GM12892 (cell line): ENCODE measurements at regions not wholly inside any gene's neighbourhood (a gene's known extent, or its start where the extent isn't known, plus 50 kb on each side); places are given as distances from the start of the nearest gene placed in this dataset.

Experiments
- DNase-seq: peaks from one replicate; pipeline ENCODE4 v3.0.0; 2011; ENCODE audit not compliant: insufficient read length
- FAIRE-seq: peaks from 2 replicates; lab custom pipeline; 2011; peaks lifted over from hg19 to GRCh38; lab: Jason Lieb, UNC
- POLR2A ChIP-seq: IDR thresholded peaks from 2 replicates; pipeline ENCODE4 v1.6.1; 2011; ENCODE audit warnings: low read depth, low read length, control low read depth
- POLR2AphosphoS5 ChIP-seq: IDR thresholded peaks from 2 replicates; pipeline ENCODE4 v1.6.1; 2011; ENCODE audit warnings: low read depth, low read length, control low read depth
- TAF1 ChIP-seq: IDR thresholded peaks from 2 replicates; pipeline ENCODE4 v1.6.1; 2011; ENCODE audit warnings: low read depth, mild to moderate bottlenecking, control low read depth, low read length, borderline replicate concordance

GRCh38 chr10:120131183-120131582, 238.7 kb downstream of the SEC23IP start:
- FAIRE-seq: no peak
- TF ChIP-seq TAF1: no peak
- no peak for TF ChIP-seq POLR2A
- TF ChIP-seq POLR2AphosphoS5: no peak
- DNase-seq: no peak

- TF ChIP-seq POLR2A (no peak), TAF1 (no peak), POLR2AphosphoS5 (no peak)
- no peak for DNase-seq
- no peak for FAIRE-seq
Observed at GRCh38 chr10:120132811-120133210, 240.3 kb downstream of the SEC23IP start.

- TF ChIP-seq POLR2AphosphoS5 (no peak), POLR2A (no peak), TAF1 (no peak)
- DNase-seq (no peak), FAIRE-seq (no peak)
Observed at GRCh38 chr10:120138689-120139088, 246.2 kb downstream of the SEC23IP start.

- FAIRE-seq (no peak), DNase-seq (no peak)
- no peak for TF ChIP-seq POLR2AphosphoS5
- TF ChIP-seq TAF1: no peak
- TF ChIP-seq POLR2A: no peak
Observed at GRCh38 chr10:120145107-120145506, 252.6 kb downstream of the SEC23IP start.

- TF ChIP-seq POLR2AphosphoS5 (no peak), POLR2A (no peak), TAF1 (no peak)
- no peak for DNase-seq
- no peak for FAIRE-seq
Observed at GRCh38 chr10:120156614-120157274, 264.2 kb downstream of the SEC23IP start.

GRCh38 chr10:120161111-120161510, 268.6 kb downstream of the SEC23IP start:
- TF ChIP-seq POLR2AphosphoS5 (no peak), POLR2A (no peak), TAF1 (no peak)
- DNase-seq (no peak), FAIRE-seq (no peak)

- DNase-seq (no peak), FAIRE-seq (no peak)
- no peak for TF ChIP-seq POLR2AphosphoS5
- no peak for TF ChIP-seq TAF1
- TF ChIP-seq POLR2A: no peak
Observed at GRCh38 chr10:120162471-120162870, 269.9 kb downstream of the SEC23IP start.

- DNase-seq (no peak), FAIRE-seq (no peak)
- TF ChIP-seq POLR2A (no peak), TAF1 (no peak), POLR2AphosphoS5 (no peak)
Observed at GRCh38 chr10:120172356-120172755, 279.8 kb downstream of the SEC23IP start.

GRCh38 chr10:120174491-120174890, 282.0 kb downstream of the SEC23IP start:
- TF ChIP-seq POLR2A (no peak), TAF1 (no peak), POLR2AphosphoS5 (no peak)
- DNase-seq (no peak), FAIRE-seq (no peak)

- DNase-seq (no peak), FAIRE-seq (no peak)
- no peak for TF ChIP-seq POLR2A
- no peak for TF ChIP-seq POLR2AphosphoS5
- TF ChIP-seq TAF1: no peak
Observed at GRCh38 chr10:120177330-120177729, 279.7 kb upstream of the PLPP4 start.

- FAIRE-seq: no peak
- no peak for DNase-seq
- TF ChIP-seq POLR2A (no peak), TAF1 (no peak), POLR2AphosphoS5 (no peak)
Observed at GRCh38 chr10:120180160-120180559, 276.9 kb upstream of the PLPP4 start.

- FAIRE-seq: no peak
- DNase-seq: no peak
- no peak for TF ChIP-seq TAF1
- no peak for TF ChIP-seq POLR2AphosphoS5
- TF ChIP-seq POLR2A: no peak
Observed at GRCh38 chr10:120181154-120181553, 275.9 kb upstream of the PLPP4 start.

GRCh38 chr10:120182431-120182830, 274.6 kb upstream of the PLPP4 start:
- DNase-seq (no peak), FAIRE-seq (no peak)
- TF ChIP-seq POLR2A (no peak), POLR2AphosphoS5 (no peak), TAF1 (no peak)
